GM12878 (cell line): ENCODE measurements at regions not wholly inside any gene's neighbourhood (a gene's known extent, or its start where the extent isn't known, plus 50 kb on each side); places are given as distances from the start of the nearest gene placed in this dataset.

Experiments used
- ATAC-seq: fragments of 200-7000 bp; cut with Tn5 transposase; 3 replicates; pipeline ENCODE4 v1.9.1; 2020; ENCODE audit warnings: mild to moderate bottlenecking, moderate library complexity
- BruUV-seq: library from RNA; stranded (reverse); fragments of 400-500 nt; replicated peaks from 2 replicates; lab custom pipeline; 2021; lab: Mats Ljungman, UMichigan
- CTCF ChIA-PET: fragments of 300-600 bp; sonication (Branson Sonifier 250); formaldehyde crosslinking; extraction: SDS; loops from one replicate; lab custom pipeline; 2021; ENCODE audit warnings: inconsistent platforms; lab: Yijun Ruan, JAX
- POLR2A ChIA-PET: fragments of 350-600 bp; formaldehyde crosslinking; extraction: SDS; loops from one replicate; lab custom pipeline; 2021; ENCODE audit warnings: inconsistent platforms; lab: Charles Lee
- RAD21 ChIA-PET: fragments of 300-600 bp; sonication (Branson Sonifier 250); formaldehyde crosslinking; loops from one replicate; lab custom pipeline; 2023; ENCODE audit warnings: antibody characterized with exemption; ENCODE audit not compliant: unreplicated experiment; lab: Charles Lee
- SMC1A ChIA-PET: fragments of 300-600 bp; sonication (Branson Sonifier 250); formaldehyde crosslinking; loops from one replicate; lab custom pipeline; 2023; ENCODE audit not compliant: unreplicated experiment, uncharacterized antibody; lab: Charles Lee
- DNase-seq: peaks from one replicate; pipeline ENCODE4 v3.0.0-alpha.2; 2011; ENCODE audit warnings: low read depth, low spot score
- FAIRE-seq: peaks from 3 replicates; lab custom pipeline; 2011; peaks lifted over from hg19 to GRCh38; lab: Jason Lieb, UNC
- H2AFZ ChIP-seq: 2 replicates; pipeline ENCODE4 v1.6.0; 2011; ENCODE audit warnings: low read depth, low read length, control low read depth; ENCODE audit not compliant: control insufficient read depth
- H3K27ac ChIP-seq: 2 replicates; pipeline ENCODE4 v1.5.1; 2011; ENCODE audit warnings: control low read depth; ENCODE audit not compliant: control insufficient read depth, insufficient read depth
- H3K27me3 ChIP-seq, 2 experiments: replicated peaks in 1 of 2; 2 replicates each; pipeline versions ENCODE4 v1.6.0 to v1.6.1; 2011; ENCODE audit warnings: low read length in 1 of 2; ENCODE audit not compliant: control insufficient read depth in 2 of 2, insufficient read depth in 2 of 2
- H3K36me3 ChIP-seq, 2 experiments: 2 replicates each; pipeline ENCODE4 v1.5.1; 2011; ENCODE audit warnings: low read length in 1 of 2; ENCODE audit not compliant: control insufficient read depth in 2 of 2, insufficient read depth in 2 of 2
- H3K4me1 ChIP-seq: 2 replicates; pipeline ENCODE4 v1.6.1; 2011; ENCODE audit warnings: mild to moderate bottlenecking, low read length, moderate library complexity, mixed read lengths; ENCODE audit not compliant: control insufficient read depth, insufficient read depth
- H3K4me2 ChIP-seq: 2 replicates; pipeline ENCODE4 v1.6.0; 2011; ENCODE audit warnings: control low read depth; ENCODE audit not compliant: control insufficient read depth, insufficient read depth
- H3K4me3 ChIP-seq: fragments of 200-600 bp; sonication (generic); 2 replicates; pipeline ENCODE4 v1.5.1; 2016
- H3K79me2 ChIP-seq: 2 replicates; pipeline ENCODE4 v1.6.0; 2011; ENCODE audit warnings: low read length; ENCODE audit not compliant: control insufficient read depth, insufficient read depth
- H3K9ac ChIP-seq: 2 replicates; pipeline ENCODE4 v1.8.0; 2011; ENCODE audit warnings: low read length, control low read depth, mixed read lengths; ENCODE audit not compliant: control insufficient read depth, insufficient read depth
- H3K9me3 ChIP-seq: replicated peaks from 3 replicates; pipeline ENCODE4 v1.5.1; 2011; ENCODE audit warnings: mild to moderate bottlenecking, low read length; ENCODE audit not compliant: control insufficient read depth, insufficient read depth
- H4K20me1 ChIP-seq: 2 replicates; pipeline ENCODE4 v1.6.0; 2011; ENCODE audit not compliant: control insufficient read depth, insufficient read depth
- BHLHE40 ChIP-seq, 2 experiments: fragments of 450-650 bp in 1 of 2; IDR thresholded peaks; 2 replicates each; pipeline ENCODE4 v1.6.1; 2011 to 2017; ENCODE audit warnings: low read depth in 2 of 2, borderline replicate concordance in 1 of 2, improper control_type of control experiment in 1 of 2, low read length in 1 of 2, mild to moderate bottlenecking in 1 of 2
- CBX3 ChIP-seq: fragments of 200-600 bp; sonication (generic); IDR thresholded peaks from 2 replicates; pipeline ENCODE4 v1.6.1; 2016; ENCODE audit warnings: low read depth, borderline replicate concordance
- CREB1 ChIP-seq: IDR thresholded peaks from 2 replicates; pipeline ENCODE4 v1.6.1; 2012; ENCODE audit warnings: low read depth, mild to moderate bottlenecking, inconsistent platforms
- EGR1 ChIP-seq, 2 experiments: IDR thresholded peaks; 1 replicate in 1 of 2; 2 replicates in 1 of 2; pipeline ENCODE4 v1.6.1; 2011 to 2012; ENCODE audit warnings: low read depth in 2 of 2, low read length in 2 of 2, borderline replicate concordance in 1 of 2, mild to moderate bottlenecking in 1 of 2, moderate library complexity in 1 of 2
- FOS ChIP-seq: IDR thresholded peaks from 3 replicates; pipeline ENCODE4 v1.6.1; 2011; ENCODE audit warnings: borderline replicate concordance; ENCODE audit not compliant: insufficient read length; ENCODE audit errors: extremely low read depth
- IKZF1 ChIP-seq: fragments of 450-650 bp; conservative IDR thresholded peaks from 2 replicates; pipeline ENCODE4 v1.6.1; 2017; ENCODE audit warnings: antibody characterized with exemption, mild to moderate bottlenecking
- JUND ChIP-seq: IDR thresholded peaks from 2 replicates; pipeline ENCODE4 v1.6.1; 2012; ENCODE audit warnings: low read depth, mild to moderate bottlenecking, low read length, improper control_type of control experiment, moderate library complexity
- NFIC ChIP-seq: IDR thresholded peaks from 2 replicates; pipeline ENCODE4 v1.6.1; 2012; ENCODE audit warnings: low read depth, mild to moderate bottlenecking, inconsistent platforms, low read length, moderate library complexity
- POLR2AphosphoS2 ChIP-seq: IDR thresholded peaks from 2 replicates; pipeline ENCODE4 v1.6.1; 2011; ENCODE audit warnings: low read depth, mild to moderate bottlenecking, low read length, improper control_type of control experiment, moderate library complexity
- RAD21 ChIP-seq: IDR thresholded peaks from 2 replicates; pipeline ENCODE4 v1.6.1; 2011; ENCODE audit warnings: mild to moderate bottlenecking, low read depth, low read length, moderate library complexity; ENCODE audit not compliant: insufficient read depth
- SMC3 ChIP-seq: IDR thresholded peaks from 2 replicates; pipeline ENCODE4 v1.6.1; 2011; ENCODE audit warnings: low read length, improper control_type of control experiment, borderline replicate concordance
- ZNF384 ChIP-seq: IDR thresholded peaks from 2 replicates; pipeline ENCODE4 v1.6.1; 2012; ENCODE audit warnings: low read depth, mild to moderate bottlenecking, low read length, improper control_type of control experiment, borderline replicate concordance
- in situ Hi-C: fragments of 300-500 bp; cut with MboI; formaldehyde crosslinking; loops from 9 replicates; pipeline ENCODE4 v1.14.3; 2018; ENCODE audit warnings: mixed read lengths
- intact Hi-C: fragments of 100-400 bp; cut with micrococcal nuclease; formaldehyde crosslinking; loops from one replicate; pipeline ENCODE4 v1.14.2; 2022; ENCODE audit not compliant: unreplicated experiment
- TF ChIP-seq, protein P1 (sequence below): IDR thresholded peaks from 2 replicates; pipeline ENCODE4 v1.6.1; 2011; ENCODE audit warnings: low read depth, mild to moderate bottlenecking, low read length, moderate library complexity, borderline replicate concordance; ENCODE audit errors: extremely low read depth
- TF ChIP-seq, protein P2 (sequence below): IDR thresholded peaks from 2 replicates; pipeline ENCODE4 v1.6.1; 2012; ENCODE audit warnings: low read depth, low read length, improper control_type of control experiment
- TF ChIP-seq, protein P3 (sequence below): fragments of 450-650 bp; IDR thresholded peaks from 2 replicates; pipeline ENCODE4 v1.6.1; 2017; ENCODE audit warnings: mild to moderate bottlenecking
- TF ChIP-seq, protein P4 (sequence below): fragments of 450-650 bp; IDR thresholded peaks from 2 replicates; pipeline ENCODE4 v1.6.1; 2017; ENCODE audit warnings: mild to moderate bottlenecking, moderate library complexity

DNA sequence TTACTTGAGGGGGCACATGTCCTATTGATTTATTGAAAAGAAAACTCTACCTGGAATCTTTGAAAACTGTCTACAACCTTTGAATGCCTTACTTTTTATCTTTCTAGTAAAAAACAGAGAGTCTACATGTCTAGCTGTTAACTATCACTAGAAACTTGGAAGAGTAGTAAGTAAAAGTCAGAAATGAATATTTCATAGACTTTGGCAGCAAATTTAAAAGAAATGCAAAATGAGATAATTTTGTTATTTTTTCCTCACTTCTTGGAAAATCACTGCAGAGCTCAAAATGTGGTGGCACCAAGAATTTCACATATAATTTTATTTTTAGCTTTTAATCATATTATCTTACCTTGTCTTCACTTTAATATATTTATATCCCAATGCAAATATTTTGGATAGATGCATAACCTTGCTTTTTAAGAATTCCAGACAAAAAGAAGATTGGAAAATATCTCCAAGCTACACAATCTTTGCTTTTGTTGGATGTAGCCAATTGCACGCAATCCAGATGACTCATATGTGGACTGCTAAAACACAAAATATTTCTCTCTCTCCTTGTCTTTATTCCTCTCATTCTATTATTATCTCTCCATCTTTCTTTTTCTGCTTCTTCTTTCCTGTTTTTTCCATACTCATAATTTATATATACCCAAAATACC is 92.2 kb upstream of the DSEL start (continued):
- TF ChIP-seq, protein P1, sequence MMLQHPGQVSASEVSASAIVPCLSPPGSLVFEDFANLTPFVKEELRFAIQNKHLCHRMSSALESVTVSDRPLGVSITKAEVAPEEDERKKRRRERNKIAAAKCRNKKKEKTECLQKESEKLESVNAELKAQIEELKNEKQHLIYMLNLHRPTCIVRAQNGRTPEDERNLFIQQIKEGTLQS, result no peak
- no peak for TF ChIP-seq ZNF384
- TF ChIP-seq, all 136 proteins: peak for 0

DNA sequence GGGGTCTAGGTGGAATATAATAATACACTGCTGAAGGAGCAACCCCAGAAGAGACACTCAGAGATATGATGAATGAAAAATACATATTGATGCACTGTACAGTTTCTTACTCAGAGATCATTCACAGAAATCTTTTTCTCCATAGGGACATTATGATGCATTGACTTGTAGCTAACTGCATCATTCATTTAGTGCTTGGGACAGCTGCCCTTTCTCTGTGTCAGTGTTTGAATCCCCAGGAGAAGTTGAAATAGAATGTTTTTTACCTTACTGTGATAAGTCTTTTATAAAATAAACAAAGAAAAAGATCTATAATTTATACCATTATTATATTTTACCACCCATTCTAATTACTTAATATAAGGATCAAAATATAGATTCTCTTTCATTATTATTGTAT is 91.7 kb upstream of the DSEL start:
- no peaks in the 10 kb centered on the region for H4K20me1 ChIP-seq
- intact Hi-C loops (no loop called here), in situ Hi-C loops (no loop called here)
- ATAC-seq (no peak), DNase-seq (no peak), FAIRE-seq (no peak)
- H3K27me3 ChIP-seq, result no peaks in the 10 kb centered on the region
- no peaks in the 10 kb centered on the region for H3K79me2 ChIP-seq
- no peak overlapping the region for H3K4me3 ChIP-seq
- ChIA-PET RAD21 (no interaction called here), SMC1A (no interaction called here), CTCF (interaction anchor here (0.8 kb wide), 1 partner anchor 11 kb away, joined by 3 read pairs; no protein-coding TSS in a partner anchor), POLR2A (no interaction called here)
- H3K4me2 ChIP-seq, result no peak overlapping the region
- no peak overlapping the region for H3K27ac ChIP-seq
- H3K9ac ChIP-seq, result no peak overlapping the region
- no peaks in the 10 kb centered on the region for H3K4me1 ChIP-seq
- BruUV-seq, result no TSS peak
- no peaks in the 10 kb centered on the region for H3K9me3 ChIP-seq
- H3K36me3 ChIP-seq, result no peaks in the 10 kb centered on the region
- H2AFZ ChIP-seq, result no peak overlapping the region
- TF ChIP-seq, protein P2, sequence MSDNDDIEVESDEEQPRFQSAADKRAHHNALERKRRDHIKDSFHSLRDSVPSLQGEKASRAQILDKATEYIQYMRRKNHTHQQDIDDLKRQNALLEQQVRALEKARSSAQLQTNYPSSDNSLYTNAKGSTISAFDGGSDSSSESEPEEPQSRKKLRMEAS, result no peak
- TF ChIP-seq NFIC (no peak), CBX3 (no peak), IKZF1 (no peak), JUND (no peak), FOS (no peak), EGR1 (IDR thresholded peaks at IDR 0.05; ENCODE audit: borderline replicate concordance in 1 of 2, low read depth in 2 of 2, low read length in 2 of 2) (no peak), RAD21 (no peak), CREB1 (no peak), BHLHE40 (IDR thresholded peaks at IDR 0.05; ENCODE audit: borderline replicate concordance in 1 of 2, low read depth in 2 of 2, low read length in 1 of 2) (no peak), POLR2AphosphoS2 (no peak), SMC3 (no peak)
- TF ChIP-seq, protein P3, sequence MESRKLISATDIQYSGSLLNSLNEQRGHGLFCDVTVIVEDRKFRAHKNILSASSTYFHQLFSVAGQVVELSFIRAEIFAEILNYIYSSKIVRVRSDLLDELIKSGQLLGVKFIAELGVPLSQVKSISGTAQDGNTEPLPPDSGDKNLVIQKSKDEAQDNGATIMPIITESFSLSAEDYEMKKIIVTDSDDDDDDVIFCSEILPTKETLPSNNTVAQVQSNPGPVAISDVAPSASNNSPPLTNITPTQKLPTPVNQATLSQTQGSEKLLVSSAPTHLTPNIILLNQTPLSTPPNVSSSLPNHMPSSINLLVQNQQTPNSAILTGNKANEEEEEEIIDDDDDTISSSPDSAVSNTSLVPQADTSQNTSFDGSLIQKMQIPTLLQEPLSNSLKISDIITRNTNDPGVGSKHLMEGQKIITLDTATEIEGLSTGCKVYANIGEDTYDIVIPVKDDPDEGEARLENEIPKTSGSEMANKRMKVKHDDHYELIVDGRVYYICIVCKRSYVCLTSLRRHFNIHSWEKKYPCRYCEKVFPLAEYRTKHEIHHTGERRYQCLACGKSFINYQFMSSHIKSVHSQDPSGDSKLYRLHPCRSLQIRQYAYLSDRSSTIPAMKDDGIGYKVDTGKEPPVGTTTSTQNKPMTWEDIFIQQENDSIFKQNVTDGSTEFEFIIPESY, result no peak
- TF ChIP-seq, protein P4, sequence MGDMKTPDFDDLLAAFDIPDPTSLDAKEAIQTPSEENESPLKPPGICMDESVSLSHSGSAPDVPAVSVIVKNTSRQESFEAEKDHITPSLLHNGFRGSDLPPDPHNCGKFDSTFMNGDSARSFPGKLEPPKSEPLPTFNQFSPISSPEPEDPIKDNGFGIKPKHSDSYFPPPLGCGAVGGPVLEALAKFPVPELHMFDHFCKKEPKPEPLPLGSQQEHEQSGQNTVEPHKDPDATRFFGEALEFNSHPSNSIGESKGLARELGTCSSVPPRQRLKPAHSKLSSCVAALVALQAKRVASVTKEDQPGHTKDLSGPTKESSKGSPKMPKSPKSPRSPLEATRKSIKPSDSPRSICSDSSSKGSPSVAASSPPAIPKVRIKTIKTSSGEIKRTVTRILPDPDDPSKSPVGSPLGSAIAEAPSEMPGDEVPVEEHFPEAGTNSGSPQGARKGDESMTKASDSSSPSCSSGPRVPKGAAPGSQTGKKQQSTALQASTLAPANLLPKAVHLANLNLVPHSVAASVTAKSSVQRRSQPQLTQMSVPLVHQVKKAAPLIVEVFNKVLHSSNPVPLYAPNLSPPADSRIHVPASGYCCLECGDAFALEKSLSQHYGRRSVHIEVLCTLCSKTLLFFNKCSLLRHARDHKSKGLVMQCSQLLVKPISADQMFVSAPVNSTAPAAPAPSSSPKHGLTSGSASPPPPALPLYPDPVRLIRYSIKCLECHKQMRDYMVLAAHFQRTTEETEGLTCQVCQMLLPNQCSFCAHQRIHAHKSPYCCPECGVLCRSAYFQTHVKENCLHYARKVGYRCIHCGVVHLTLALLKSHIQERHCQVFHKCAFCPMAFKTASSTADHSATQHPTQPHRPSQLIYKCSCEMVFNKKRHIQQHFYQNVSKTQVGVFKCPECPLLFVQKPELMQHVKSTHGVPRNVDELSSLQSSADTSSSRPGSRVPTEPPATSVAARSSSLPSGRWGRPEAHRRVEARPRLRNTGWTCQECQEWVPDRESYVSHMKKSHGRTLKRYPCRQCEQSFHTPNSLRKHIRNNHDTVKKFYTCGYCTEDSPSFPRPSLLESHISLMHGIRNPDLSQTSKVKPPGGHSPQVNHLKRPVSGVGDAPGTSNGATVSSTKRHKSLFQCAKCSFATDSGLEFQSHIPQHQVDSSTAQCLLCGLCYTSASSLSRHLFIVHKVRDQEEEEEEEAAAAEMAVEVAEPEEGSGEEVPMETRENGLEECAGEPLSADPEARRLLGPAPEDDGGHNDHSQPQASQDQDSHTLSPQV, result no peak
